Vagina (tissue), 2 donors: ENCODE measurements at regions not wholly inside any gene's neighbourhood (a gene's known extent, or its start where the extent isn't known, plus 50 kb on each side); places are given as distances from the start of the nearest gene placed in this dataset.

Experiments
- DNase-seq, 2 donors: peaks; one replicate each; pipeline ENCODE4 v3.0.0-alpha.2; 2017; ENCODE audit errors: extremely low spot score in 2 of 2
- H3K27ac ChIP-seq: fragments of 200-600 bp; sonication (generic); one replicate; pipeline ENCODE4 v1.5.1; 2019
- H3K27me3 ChIP-seq: fragments of 200-600 bp; sonication (generic); one replicate; pipeline ENCODE4 v1.5.1; 2019
- H3K36me3 ChIP-seq, 2 donors: fragments of 200-600 bp; sonication (generic); one replicate each; pipeline ENCODE4 v1.5.1; 2017 to 2019
- H3K4me1 ChIP-seq: fragments of 200-600 bp; sonication (generic); one replicate; pipeline ENCODE4 v1.5.1; 2019
- H3K4me3 ChIP-seq, 2 donors: fragments of 200-600 bp; sonication (generic); 1 replicate in 1 of 2; 2 replicates in 1 of 2; pipeline ENCODE4 v1.5.1; 2016 to 2019
- H3K9me3 ChIP-seq: fragments of 200-600 bp; sonication (generic); one replicate; pipeline ENCODE4 v1.5.1; 2019
- CTCF ChIP-seq, 3 experiments: fragments of 450-650 bp in 2 of 3; fragments of 200-600 bp in 1 of 3; sonication (generic) in 1 of 3; IDR thresholded peaks; one replicate each; pipeline ENCODE4 v1.5.1; 2017 to 2019; ENCODE audit warnings: antibody characterized with exemption in 3 of 3, mild to moderate bottlenecking in 2 of 3, moderate library complexity in 2 of 3
- POLR2A ChIP-seq, 2 donors: fragments of 450-650 bp; IDR thresholded peaks; one replicate each; pipeline ENCODE4 v1.6.1; 2017; ENCODE audit warnings: antibody characterized with exemption in 2 of 2, mild to moderate bottlenecking in 2 of 2, moderate library complexity in 2 of 2
- POLR2AphosphoS5 ChIP-seq, 2 donors: sonication (generic); formaldehyde crosslinking; IDR thresholded peaks; one replicate each; pipeline ENCODE4 v1.9.0; 2017; ENCODE audit warnings: antibody characterized with exemption in 2 of 2, mild to moderate bottlenecking in 2 of 2, low read depth in 1 of 2; ENCODE audit not compliant: insufficient read depth in 1 of 2
- intact Hi-C: fragments of 100-400 bp; cut with DNase I; formaldehyde crosslinking; loops from one replicate; pipeline ENCODE4 v1.15.1; 2023

- TF ChIP-seq POLR2A (IDR thresholded peaks at IDR 0.05), result no peak
- TF ChIP-seq POLR2AphosphoS5 (IDR thresholded peaks at IDR 0.05; ENCODE audit: insufficient read depth in 1 of 2, low read depth in 1 of 2), result no peak
- no peak for TF ChIP-seq CTCF (IDR thresholded peaks at IDR 0.05)
- intact Hi-C loops, result no loop called here
- no peaks in the 10 kb centered on the region for H3K27me3 ChIP-seq
- DNase-seq, result no peak
- H3K4me1 ChIP-seq, result no peaks in the 10 kb centered on the region
- no peaks in the 10 kb centered on the region for H3K9me3 ChIP-seq
- no peak overlapping the region for H3K27ac ChIP-seq
- H3K4me3 ChIP-seq, result no peak overlapping the region
- H3K36me3 ChIP-seq, result no peaks in the 10 kb centered on the region
Observed at GRCh38 chr14:97273540-97273939, 476.4 kb downstream of the VRK1 start.

GRCh38 chr14:97274626-97275025 lies 477.4 kb downstream of the VRK1 start:
- H3K9me3 ChIP-seq, result no peaks in the 10 kb centered on the region
- intact Hi-C loops, result no loop called here
- H3K27me3 ChIP-seq, result no peaks in the 10 kb centered on the region
- no peak for TF ChIP-seq CTCF (IDR thresholded peaks at IDR 0.05)
- no peak for TF ChIP-seq POLR2A (IDR thresholded peaks at IDR 0.05)
- no peak for TF ChIP-seq POLR2AphosphoS5 (IDR thresholded peaks at IDR 0.05; ENCODE audit: insufficient read depth in 1 of 2, low read depth in 1 of 2)
- DNase-seq, result no peak
- no peaks in the 10 kb centered on the region for H3K36me3 ChIP-seq
- no peaks in the 10 kb centered on the region for H3K4me1 ChIP-seq
- H3K27ac ChIP-seq, result no peak overlapping the region
- no peak overlapping the region for H3K4me3 ChIP-seq

GRCh38 chr14:97275276-97275675 lies 478.1 kb downstream of the VRK1 start:
- H3K27me3 ChIP-seq, result no peaks in the 10 kb centered on the region
- no peaks in the 10 kb centered on the region for H3K4me1 ChIP-seq
- DNase-seq, result no peak
- intact Hi-C loops, result no loop called here
- TF ChIP-seq POLR2A (IDR thresholded peaks at IDR 0.05) (no peak), CTCF (IDR thresholded peaks at IDR 0.05) (no peak), POLR2AphosphoS5 (IDR thresholded peaks at IDR 0.05; ENCODE audit: insufficient read depth in 1 of 2, low read depth in 1 of 2) (no peak)
- no peaks in the 10 kb centered on the region for H3K36me3 ChIP-seq
- H3K4me3 ChIP-seq, result no peak overlapping the region
- no peaks in the 10 kb centered on the region for H3K9me3 ChIP-seq
- no peak overlapping the region for H3K27ac ChIP-seq

- H3K4me1 ChIP-seq, result no peaks in the 10 kb centered on the region
- no peak overlapping the region for H3K27ac ChIP-seq
- no peak overlapping the region for H3K4me3 ChIP-seq
- no peaks in the 10 kb centered on the region for H3K9me3 ChIP-seq
- no peaks in the 10 kb centered on the region for H3K27me3 ChIP-seq
- no peak for DNase-seq
- TF ChIP-seq POLR2AphosphoS5 (IDR thresholded peaks at IDR 0.05; ENCODE audit: insufficient read depth in 1 of 2, low read depth in 1 of 2), result no peak
- no peak for TF ChIP-seq CTCF (IDR thresholded peaks at IDR 0.05)
- TF ChIP-seq POLR2A (IDR thresholded peaks at IDR 0.05), result no peak
- intact Hi-C loops, result no loop called here
- no peaks in the 10 kb centered on the region for H3K36me3 ChIP-seq
Observed at GRCh38 chr14:97276573-97276972, 479.4 kb downstream of the VRK1 start.

GRCh38 chr14:97277711-97278110 lies 480.5 kb downstream of the VRK1 start:
- TF ChIP-seq CTCF (IDR thresholded peaks at IDR 0.05) (no peak), POLR2AphosphoS5 (IDR thresholded peaks at IDR 0.05; ENCODE audit: insufficient read depth in 1 of 2, low read depth in 1 of 2) (no peak), POLR2A (IDR thresholded peaks at IDR 0.05) (no peak)
- H3K4me3 ChIP-seq, result no peak overlapping the region
- no peak for DNase-seq
- no peaks in the 10 kb centered on the region for H3K4me1 ChIP-seq
- no peaks in the 10 kb centered on the region for H3K9me3 ChIP-seq
- intact Hi-C loops, result no loop called here
- no peaks in the 10 kb centered on the region for H3K36me3 ChIP-seq
- H3K27me3 ChIP-seq, result no peaks in the 10 kb centered on the region
- no peak overlapping the region for H3K27ac ChIP-seq
